A673 (cell line): ENCODE measurements at regions not wholly inside any gene's neighbourhood (a gene's known extent, or its start where the extent isn't known, plus 50 kb on each side); places are given as distances from the start of the nearest gene placed in this dataset.

ENCODE experiments used
- EZH2 ChIP-seq: fragments of 200-600 bp; sonication (generic); IDR thresholded peaks from 2 replicates; pipeline ENCODE4 v1.6.1; 2017; ENCODE audit warnings: borderline replicate concordance, low read depth, mild to moderate bottlenecking, mixed read lengths, antibody characterized with exemption, low read length; ENCODE audit not compliant: poor library complexity, severe bottlenecking
- TF ChIP-seq, protein P1 (sequence below): fragments of 300-800, 200-600 bp; sonication (generic); conservative IDR thresholded peaks from 2 replicates; pipeline ENCODE4 v1.5.1; 2017; ENCODE audit warnings: low read depth, mild to moderate bottlenecking, antibody characterized with exemption, low read length, moderate library complexity, mixed read lengths

DNA sequence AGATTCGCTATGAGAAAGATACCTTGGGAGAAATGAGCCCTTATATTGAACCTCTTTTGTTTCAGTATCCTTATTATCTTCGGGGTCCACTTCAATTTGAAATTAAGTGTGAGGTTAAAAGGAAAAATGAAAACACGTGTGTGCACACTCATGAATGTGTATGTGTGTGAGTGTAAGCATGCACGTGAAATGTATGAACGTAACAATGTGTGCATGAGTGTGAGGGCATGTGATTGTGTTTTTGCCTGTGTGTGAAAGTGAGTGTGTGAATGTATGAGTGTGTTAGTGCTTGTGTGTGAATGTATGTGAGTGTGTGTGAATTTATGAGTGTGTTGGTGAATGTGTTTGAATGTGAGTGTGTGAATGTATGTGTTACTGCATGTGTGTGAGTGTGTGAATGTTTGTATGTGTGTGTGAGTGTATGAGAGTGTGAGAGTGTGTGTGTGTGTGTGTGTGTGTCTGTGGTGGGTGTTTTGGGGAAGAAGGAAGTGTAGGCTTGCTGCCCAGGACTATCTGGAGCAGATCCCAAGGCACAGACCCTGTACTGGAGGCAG is 224.0 kb upstream of the CDH13 start:
- TF ChIP-seq, protein P1, sequence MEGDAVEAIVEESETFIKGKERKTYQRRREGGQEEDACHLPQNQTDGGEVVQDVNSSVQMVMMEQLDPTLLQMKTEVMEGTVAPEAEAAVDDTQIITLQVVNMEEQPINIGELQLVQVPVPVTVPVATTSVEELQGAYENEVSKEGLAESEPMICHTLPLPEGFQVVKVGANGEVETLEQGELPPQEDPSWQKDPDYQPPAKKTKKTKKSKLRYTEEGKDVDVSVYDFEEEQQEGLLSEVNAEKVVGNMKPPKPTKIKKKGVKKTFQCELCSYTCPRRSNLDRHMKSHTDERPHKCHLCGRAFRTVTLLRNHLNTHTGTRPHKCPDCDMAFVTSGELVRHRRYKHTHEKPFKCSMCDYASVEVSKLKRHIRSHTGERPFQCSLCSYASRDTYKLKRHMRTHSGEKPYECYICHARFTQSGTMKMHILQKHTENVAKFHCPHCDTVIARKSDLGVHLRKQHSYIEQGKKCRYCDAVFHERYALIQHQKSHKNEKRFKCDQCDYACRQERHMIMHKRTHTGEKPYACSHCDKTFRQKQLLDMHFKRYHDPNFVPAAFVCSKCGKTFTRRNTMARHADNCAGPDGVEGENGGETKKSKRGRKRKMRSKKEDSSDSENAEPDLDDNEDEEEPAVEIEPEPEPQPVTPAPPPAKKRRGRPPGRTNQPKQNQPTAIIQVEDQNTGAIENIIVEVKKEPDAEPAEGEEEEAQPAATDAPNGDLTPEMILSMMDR = no peak
- TF ChIP-seq EZH2 = no peak
